ENCODE measurements at regions not wholly inside any gene's neighbourhood (a gene's known extent, or its start where the extent isn't known, plus 50 kb on each side); places are given as distances from the start of the nearest gene placed in this dataset.

GRCh38 chr10:131031346-131031745 lies 280.2 kb downstream of the TCERG1L start:
- no peaks in the 10 kb centered on the region for H3K4me1 ChIP-seq
- no peak overlapping the region for H3K4me3 ChIP-seq
- H3K27me3 ChIP-seq, result peaks cover 0 to 9% of the 10 kb centered on the region in 2 donors
- H3K36me3 ChIP-seq, result no peaks in the 10 kb centered on the region
- peak in 1 of 2 donors; percentile 43 for DNase-seq (ENCODE audit: low spot score in 2 of 2)
- no peaks in the 10 kb centered on the region for H3K9me3 ChIP-seq
- intact Hi-C loops (cut with DNase I; ENCODE audit: low total_unique reads), result no loop called here
- no peak overlapping the region for H3K27ac ChIP-seq
- no peak for TF ChIP-seq POLR2AphosphoS5 (IDR thresholded peaks at IDR 0.05)
- no peak for TF ChIP-seq CTCF (IDR thresholded peaks at IDR 0.05)

GRCh38 chr10:131032329-131033165 lies 279.0 kb downstream of the TCERG1L start:
- intact Hi-C loops (cut with DNase I; ENCODE audit: low total_unique reads), result no loop called here
- Histone ChIP-seq H3K4me3 (no peak overlapping the region), H3K9me3 (no peaks in the 10 kb centered on the region), H3K27ac (no peak overlapping the region), H3K4me1 (no peaks in the 10 kb centered on the region), H3K36me3 (no peaks in the 10 kb centered on the region), H3K27me3 (peaks cover 0 to 18% of the 10 kb centered on the region in 2 donors)
- no peak for TF ChIP-seq POLR2A (IDR thresholded peaks at IDR 0.05)
- no peak for TF ChIP-seq CTCF (IDR thresholded peaks at IDR 0.05)
- no peak for TF ChIP-seq POLR2AphosphoS5 (IDR thresholded peaks at IDR 0.05)
- peak in 1 of 2 donors; percentile 39 for DNase-seq (ENCODE audit: low spot score in 2 of 2)

GRCh38 chr10:131033166-131034085 lies 278.1 kb downstream of the TCERG1L start:
- peaks cover 0 to 20% of the 10 kb centered on the region in 2 donors for H3K27me3 ChIP-seq
- no peak overlapping the region for H3K27ac ChIP-seq
- no peaks in the 10 kb centered on the region for H3K4me1 ChIP-seq
- no peaks in the 10 kb centered on the region for H3K36me3 ChIP-seq
- peak in 1 of 2 donors; percentile 25 for DNase-seq (ENCODE audit: low spot score in 2 of 2)
- intact Hi-C loops (cut with DNase I; ENCODE audit: low total_unique reads), result no loop called here
- no peaks in the 10 kb centered on the region for H3K9me3 ChIP-seq
- no peak overlapping the region for H3K4me3 ChIP-seq
- no peak for TF ChIP-seq POLR2AphosphoS5 (IDR thresholded peaks at IDR 0.05)
- TF ChIP-seq POLR2A (IDR thresholded peaks at IDR 0.05), result no peak
- no peak for TF ChIP-seq CTCF (IDR thresholded peaks at IDR 0.05)

- DNase-seq (ENCODE audit: low spot score in 2 of 2), result peak in 1 of 2 donors; percentile 25
- TF ChIP-seq POLR2A (IDR thresholded peaks at IDR 0.05), result no peak
- no peak for TF ChIP-seq CTCF (IDR thresholded peaks at IDR 0.05)
- no peak for TF ChIP-seq POLR2AphosphoS5 (IDR thresholded peaks at IDR 0.05)
- no peak overlapping the region for H3K27ac ChIP-seq
- H3K36me3 ChIP-seq, result no peaks in the 10 kb centered on the region
- no peaks in the 10 kb centered on the region for H3K9me3 ChIP-seq
- peaks cover 0 to 20% of the 10 kb centered on the region in 2 donors for H3K27me3 ChIP-seq
- intact Hi-C loops (cut with DNase I; ENCODE audit: low total_unique reads), result no loop called here
- no peaks in the 10 kb centered on the region for H3K4me1 ChIP-seq
- no peak overlapping the region for H3K4me3 ChIP-seq
These were observed 277.1 kb downstream of the TCERG1L start for GRCh38 chr10:131034451-131034850.
